MM.1S (cell line): ENCODE measurements at regions not wholly inside any gene's neighbourhood (a gene's known extent, or its start where the extent isn't known, plus 50 kb on each side); places are given as distances from the start of the nearest gene placed in this dataset.

ENCODE experiments used
- DNase-seq: peaks from one replicate; pipeline ENCODE4 v3.0.0-alpha.2; 2015
- H2AFZ ChIP-seq: fragments of 300-600 bp; sonication (generic); 2 replicates; pipeline ENCODE4 v1.6.0; 2016; ENCODE audit warnings: antibody characterized with exemption, low read length
- H3F3A ChIP-seq: fragments of 300-600 bp; sonication (generic); 2 replicates; pipeline ENCODE4 v1.6.1; 2016; ENCODE audit warnings: mild to moderate bottlenecking, antibody characterized with exemption, low read length, moderate library complexity, mixed read lengths; ENCODE audit not compliant: insufficient read depth
- H3K27ac ChIP-seq: fragments of 300-600 bp; sonication (generic); 2 replicates; pipeline ENCODE4 v1.5.1; 2016; ENCODE audit warnings: mild to moderate bottlenecking, low read length
- H3K27me3 ChIP-seq: fragments of 300-600 bp; sonication (generic); replicated peaks from 2 replicates; pipeline ENCODE4 v1.6.0; 2016; ENCODE audit warnings: low read length; ENCODE audit not compliant: insufficient read depth
- H3K36me3 ChIP-seq: fragments of 300-600 bp; sonication (generic); replicated peaks from 2 replicates; pipeline ENCODE4 v1.6.1; 2016; ENCODE audit warnings: mild to moderate bottlenecking, low read length, mixed read lengths; ENCODE audit not compliant: insufficient read depth
- H3K4me1 ChIP-seq: fragments of 300-600 bp; sonication (generic); 2 replicates; pipeline ENCODE4 v1.6.1; 2016; ENCODE audit warnings: low read length, mixed read lengths
- H3K4me2 ChIP-seq: fragments of 300-600 bp; sonication (generic); 2 replicates; pipeline ENCODE4 v1.6.0; 2016; ENCODE audit warnings: low read depth, low read length
- H3K4me3 ChIP-seq: fragments of 300-600 bp; sonication (generic); 2 replicates; pipeline ENCODE4 v1.5.1; 2016; ENCODE audit warnings: low read length, mixed read lengths
- H3K79me2 ChIP-seq: fragments of 300-600 bp; sonication (generic); 2 replicates; pipeline ENCODE4 v1.6.1; 2016; ENCODE audit warnings: mixed run types, low read length, mixed read lengths
- H3K9ac ChIP-seq: fragments of 300-600 bp; sonication (generic); 2 replicates; pipeline ENCODE4 v1.6.1; 2016; ENCODE audit warnings: low read length, mixed read lengths
- H3K9me2 ChIP-seq: fragments of 300-600 bp; sonication (generic); replicated peaks from 2 replicates; pipeline ENCODE4 v1.6.1; 2016; ENCODE audit warnings: mild to moderate bottlenecking, low read length, mixed read lengths; ENCODE audit not compliant: insufficient read depth
- H3K9me3 ChIP-seq: fragments of 300-600 bp; sonication (generic); replicated peaks from 2 replicates; pipeline ENCODE4 v1.6.1; 2016; ENCODE audit warnings: mild to moderate bottlenecking, low read length, mixed read lengths; ENCODE audit not compliant: insufficient read depth
- H4K20me1 ChIP-seq: fragments of 300-600 bp; sonication (generic); 2 replicates; pipeline ENCODE4 v1.6.1; 2016; ENCODE audit warnings: mild to moderate bottlenecking, low read length, moderate library complexity, mixed read lengths; ENCODE audit not compliant: insufficient read depth
- EZH2 ChIP-seq: fragments of 300-600 bp; sonication (generic); optimal IDR thresholded peaks from 2 replicates; pipeline ENCODE3; 2017; ENCODE audit warnings: low read depth, mild to moderate bottlenecking, antibody characterized with exemption, low read length, mixed read lengths
- EZH2phosphoT487 ChIP-seq: fragments of 300-600 bp; sonication (generic); IDR thresholded peaks from 2 replicates; pipeline ENCODE4 v1.6.1; 2018; ENCODE audit warnings: antibody characterized with exemption, low read length
- TF ChIP-seq, protein P1 (sequence below): fragments of 300-600 bp; sonication (generic); IDR thresholded peaks from 2 replicates; pipeline ENCODE4 v1.5.1; 2016; ENCODE audit warnings: antibody characterized with exemption, low read length, mixed read lengths

DNA sequence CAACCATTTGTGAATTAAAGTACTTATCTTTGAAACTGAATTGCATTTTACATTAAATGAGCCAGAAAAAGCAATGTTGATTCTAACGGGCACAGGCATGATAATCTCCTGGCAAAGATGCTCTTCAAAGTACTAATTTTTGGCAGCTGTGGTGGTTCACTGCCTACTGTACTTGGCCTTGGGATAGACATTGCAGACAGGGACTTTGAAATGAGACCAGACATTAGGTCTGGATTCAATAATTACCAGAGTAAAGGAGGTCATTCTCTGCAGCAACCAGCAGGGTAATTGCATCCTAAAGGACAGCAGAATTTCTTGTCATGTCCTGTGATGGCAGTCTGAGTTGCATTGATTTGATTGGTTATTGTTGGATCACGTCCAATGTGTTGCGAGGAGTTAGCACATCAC, 986.5 kb downstream of the TDRD15 start:
- H3K4me2 ChIP-seq, result no peak overlapping the region
- H2AFZ ChIP-seq, result no peak overlapping the region
- H4K20me1 ChIP-seq, result no peaks in the 10 kb centered on the region
- no peaks in the 10 kb centered on the region for H3K9me3 ChIP-seq
- no peak overlapping the region for H3K4me3 ChIP-seq
- no peaks in the 10 kb centered on the region for H3K79me2 ChIP-seq
- DNase-seq, result no peak
- H3K9me2 ChIP-seq, result no peaks in the 10 kb centered on the region
- no peaks in the 10 kb centered on the region for H3K36me3 ChIP-seq
- H3K27me3 ChIP-seq, result no peaks in the 10 kb centered on the region
- H3K9ac ChIP-seq, result no peak overlapping the region
- H3K4me1 ChIP-seq, result no peaks in the 10 kb centered on the region
- TF ChIP-seq EZH2phosphoT487, result no peak
- H3F3A ChIP-seq, result no peaks in the 10 kb centered on the region
- no peak overlapping the region for H3K27ac ChIP-seq

DNA sequence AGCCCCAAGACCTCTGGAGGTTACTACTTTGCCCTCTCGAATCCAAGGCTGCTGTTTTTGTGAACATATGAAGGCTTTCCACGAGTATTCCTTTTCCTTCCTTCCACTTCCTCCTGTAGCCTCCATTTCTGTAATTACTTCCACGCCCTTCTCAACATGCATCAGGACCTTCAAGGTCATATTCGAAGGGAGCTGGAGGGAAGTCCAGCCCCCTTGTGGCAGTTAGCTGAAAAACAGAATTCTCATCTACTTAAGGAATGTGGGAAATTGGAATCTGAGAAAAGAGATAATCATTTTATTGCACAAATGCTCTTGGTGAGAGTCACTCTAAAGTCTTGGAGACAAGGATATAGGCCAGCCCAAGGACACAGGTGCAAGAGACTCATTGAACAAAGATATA, 1000.2 kb downstream of the TDRD15 start:
- Histone ChIP-seq H3K79me2 (no peaks in the 10 kb centered on the region), H3F3A (no peaks in the 10 kb centered on the region), H3K4me1 (no peaks in the 10 kb centered on the region), H3K27ac (no peak overlapping the region), H3K9me2 (no peaks in the 10 kb centered on the region), H3K27me3 (no peaks in the 10 kb centered on the region), H3K4me2 (no peak overlapping the region), H3K4me3 (no peak overlapping the region), H4K20me1 (no peaks in the 10 kb centered on the region), H3K9me3 (no peaks in the 10 kb centered on the region), H3K9ac (no peak overlapping the region), H3K36me3 (no peaks in the 10 kb centered on the region), H2AFZ (no peak overlapping the region)
- DNase-seq, result no peak
- TF ChIP-seq EZH2phosphoT487, result no peak
- no peak for TF ChIP-seq EZH2
- TF ChIP-seq, protein P1, sequence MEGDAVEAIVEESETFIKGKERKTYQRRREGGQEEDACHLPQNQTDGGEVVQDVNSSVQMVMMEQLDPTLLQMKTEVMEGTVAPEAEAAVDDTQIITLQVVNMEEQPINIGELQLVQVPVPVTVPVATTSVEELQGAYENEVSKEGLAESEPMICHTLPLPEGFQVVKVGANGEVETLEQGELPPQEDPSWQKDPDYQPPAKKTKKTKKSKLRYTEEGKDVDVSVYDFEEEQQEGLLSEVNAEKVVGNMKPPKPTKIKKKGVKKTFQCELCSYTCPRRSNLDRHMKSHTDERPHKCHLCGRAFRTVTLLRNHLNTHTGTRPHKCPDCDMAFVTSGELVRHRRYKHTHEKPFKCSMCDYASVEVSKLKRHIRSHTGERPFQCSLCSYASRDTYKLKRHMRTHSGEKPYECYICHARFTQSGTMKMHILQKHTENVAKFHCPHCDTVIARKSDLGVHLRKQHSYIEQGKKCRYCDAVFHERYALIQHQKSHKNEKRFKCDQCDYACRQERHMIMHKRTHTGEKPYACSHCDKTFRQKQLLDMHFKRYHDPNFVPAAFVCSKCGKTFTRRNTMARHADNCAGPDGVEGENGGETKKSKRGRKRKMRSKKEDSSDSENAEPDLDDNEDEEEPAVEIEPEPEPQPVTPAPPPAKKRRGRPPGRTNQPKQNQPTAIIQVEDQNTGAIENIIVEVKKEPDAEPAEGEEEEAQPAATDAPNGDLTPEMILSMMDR, result no peak

DNA sequence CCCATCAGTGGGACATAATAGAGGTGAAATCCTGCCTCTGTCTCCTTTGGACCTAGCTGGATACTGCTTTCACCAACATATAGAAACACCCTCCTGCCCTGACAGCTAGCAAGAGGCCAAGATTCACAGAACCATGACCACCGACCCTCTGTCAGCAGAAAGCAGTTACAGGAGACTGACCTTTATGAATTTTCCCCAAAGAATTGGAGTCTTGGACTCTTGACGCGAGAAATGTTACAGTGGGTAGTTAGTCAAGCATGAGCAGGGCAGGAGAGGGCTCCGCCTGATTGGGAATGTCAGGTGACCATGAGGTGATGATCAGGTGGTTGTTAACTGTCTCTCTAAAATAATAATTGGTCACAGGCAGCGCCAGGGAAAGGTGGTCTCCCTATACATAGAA, 1002.3 kb downstream of the TDRD15 start:
- H3K79me2 ChIP-seq, result no peaks in the 10 kb centered on the region
- H3K4me1 ChIP-seq, result no peaks in the 10 kb centered on the region
- H3K9me3 ChIP-seq, result no peaks in the 10 kb centered on the region
- no peak overlapping the region for H3K27ac ChIP-seq
- no peak for DNase-seq
- H3K27me3 ChIP-seq, result no peaks in the 10 kb centered on the region
- TF ChIP-seq EZH2phosphoT487 (no peak), EZH2 (no peak)
- TF ChIP-seq, protein P1, result no peak
- H3K4me2 ChIP-seq, result no peak overlapping the region
- no peaks in the 10 kb centered on the region for H4K20me1 ChIP-seq
- H3K9ac ChIP-seq, result no peak overlapping the region
- no peak overlapping the region for H3K4me3 ChIP-seq
- H3K36me3 ChIP-seq, result no peaks in the 10 kb centered on the region
- no peak overlapping the region for H2AFZ ChIP-seq
- H3K9me2 ChIP-seq, result no peaks in the 10 kb centered on the region
- no peaks in the 10 kb centered on the region for H3F3A ChIP-seq

DNA sequence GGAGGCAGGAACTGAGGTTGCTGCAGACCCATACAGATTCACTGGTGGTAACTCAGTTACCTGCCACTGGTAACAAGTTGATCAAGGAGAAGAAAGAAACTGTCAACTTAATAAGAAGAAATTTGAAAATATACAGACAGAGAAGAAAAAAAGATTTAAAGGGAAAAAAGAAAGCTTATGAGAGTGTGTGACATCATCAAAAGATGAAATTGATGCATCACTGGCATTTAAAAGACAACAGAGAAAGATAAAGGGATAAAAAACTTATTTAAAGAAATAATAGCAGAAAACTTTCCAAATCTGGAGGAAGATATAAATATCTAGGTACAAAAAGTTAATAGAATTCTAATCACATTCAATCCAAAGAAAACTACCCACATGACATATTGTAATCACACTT, 1003.2 kb downstream of the TDRD15 start:
- Histone ChIP-seq H4K20me1 (no peaks in the 10 kb centered on the region), H3K4me2 (no peak overlapping the region), H3K9me3 (no peaks in the 10 kb centered on the region), H3K9ac (no peak overlapping the region), H3K79me2 (no peaks in the 10 kb centered on the region), H2AFZ (no peak overlapping the region), H3F3A (no peaks in the 10 kb centered on the region), H3K27me3 (no peaks in the 10 kb centered on the region), H3K36me3 (no peaks in the 10 kb centered on the region), H3K4me3 (no peak overlapping the region), H3K4me1 (no peaks in the 10 kb centered on the region), H3K9me2 (no peaks in the 10 kb centered on the region), H3K27ac (no peak overlapping the region)
- TF ChIP-seq, protein P1, result no peak
- TF ChIP-seq EZH2 (no peak), EZH2phosphoT487 (no peak)
- no peak for DNase-seq
